ENCODE measurements at regions not wholly inside any gene's neighbourhood (a gene's known extent, or its start where the extent isn't known, plus 50 kb on each side); places are given as distances from the start of the nearest gene placed in this dataset.

DNA sequence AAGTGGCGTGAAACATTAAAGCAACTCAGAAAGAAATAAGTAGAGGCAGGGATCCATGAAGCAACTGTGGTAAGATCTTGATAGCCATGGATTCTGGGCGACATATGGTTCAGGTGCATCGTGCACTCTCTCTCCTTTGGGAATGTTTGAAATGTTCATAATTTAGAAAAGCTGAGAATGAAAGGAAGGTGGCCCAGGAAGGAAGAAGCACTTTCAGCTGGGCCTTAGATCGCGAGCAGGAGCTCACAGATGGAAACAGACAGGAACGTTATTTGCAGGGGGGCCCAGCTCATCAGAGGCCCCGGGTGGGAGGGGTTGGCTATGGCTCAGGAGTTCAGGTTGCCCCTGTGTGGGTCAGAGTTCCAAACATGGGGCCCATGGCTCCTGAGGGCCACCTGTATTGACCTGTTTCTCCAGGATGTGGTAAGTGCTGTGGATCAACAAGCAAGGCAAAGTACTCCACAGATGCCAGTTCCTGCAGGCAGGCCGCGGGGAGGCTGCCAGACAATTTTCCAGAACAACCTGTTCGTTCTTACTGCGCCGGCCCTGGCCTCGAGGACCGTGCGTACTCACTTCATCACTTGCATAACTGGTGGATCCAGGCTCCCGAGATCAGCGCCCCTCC is 253.2 kb downstream of the TOMM20 start:
- DNase-seq, result no peak

DNA sequence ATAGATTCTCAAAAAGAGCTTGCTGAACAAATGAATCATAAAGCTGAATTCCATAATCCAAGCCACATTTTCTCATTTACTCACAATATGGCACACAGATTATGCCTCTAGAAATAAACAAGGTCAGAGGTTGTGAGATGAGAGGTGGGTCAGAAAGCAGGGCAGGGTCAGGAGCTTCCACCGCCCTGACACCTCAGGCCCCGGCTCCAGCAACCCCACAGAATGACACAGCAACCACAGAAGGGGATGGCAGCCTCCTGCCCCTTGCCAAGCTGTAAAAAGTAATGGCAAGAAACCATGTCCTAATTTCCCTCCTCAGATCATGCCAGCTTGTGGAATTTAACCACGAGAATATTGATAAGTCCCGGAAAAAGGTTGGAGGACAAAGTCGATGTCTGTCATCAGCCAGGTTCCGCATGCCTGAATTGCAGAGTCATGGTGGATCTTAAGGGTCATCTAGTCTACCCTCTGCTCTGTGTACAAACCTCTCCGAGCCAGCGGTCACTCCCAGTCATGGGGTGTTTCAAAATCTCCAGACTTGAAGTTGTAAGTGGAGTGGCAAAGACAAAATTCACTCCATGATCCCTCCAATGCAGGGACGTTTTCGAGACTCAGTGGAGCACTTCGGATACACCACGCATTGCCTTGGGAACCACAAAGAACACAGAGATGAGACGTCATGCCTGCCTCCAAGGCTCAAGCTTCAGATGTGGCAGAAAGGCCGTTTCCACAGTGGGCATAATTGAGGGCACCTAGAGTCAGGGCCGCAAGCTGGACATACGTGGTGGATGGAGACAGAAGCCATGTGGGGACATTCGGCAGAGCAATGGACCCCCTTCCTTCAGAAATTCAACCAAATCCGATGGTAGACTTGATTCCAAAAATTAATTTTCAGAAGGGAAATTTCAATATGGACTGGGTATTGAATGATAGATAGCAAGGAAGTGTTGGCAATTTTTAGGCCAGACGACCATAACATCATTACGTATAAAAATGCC is 254.0 kb downstream of the TOMM20 start:
- DNase-seq, result no peak

DNA sequence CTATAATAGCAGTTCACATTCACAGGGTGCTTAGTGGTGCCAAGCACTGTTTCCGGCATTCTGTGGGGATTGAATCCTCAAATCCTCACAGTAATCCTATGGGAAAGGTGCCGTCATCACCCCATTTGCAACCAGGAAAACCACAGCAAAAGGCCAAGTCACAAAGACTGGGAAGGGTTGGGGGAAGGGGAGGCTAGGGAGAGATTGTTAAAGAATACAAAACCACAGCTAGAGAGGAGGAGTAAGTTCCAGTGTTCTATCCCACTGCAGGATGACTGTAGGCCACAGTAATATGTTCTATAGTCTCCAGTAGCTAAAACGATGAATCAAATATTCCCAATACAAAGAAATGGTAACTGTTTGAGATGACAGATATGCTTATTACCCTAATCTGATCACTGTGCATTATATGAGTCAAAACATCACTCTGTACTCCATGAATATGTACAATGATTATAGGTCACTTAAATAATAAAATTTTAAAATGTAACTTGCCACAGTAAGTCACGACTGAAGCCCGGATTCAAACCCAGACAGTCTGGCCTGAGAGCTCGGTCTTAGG is 256.8 kb downstream of the TOMM20 start:
- DNase-seq, result no peak

DNA sequence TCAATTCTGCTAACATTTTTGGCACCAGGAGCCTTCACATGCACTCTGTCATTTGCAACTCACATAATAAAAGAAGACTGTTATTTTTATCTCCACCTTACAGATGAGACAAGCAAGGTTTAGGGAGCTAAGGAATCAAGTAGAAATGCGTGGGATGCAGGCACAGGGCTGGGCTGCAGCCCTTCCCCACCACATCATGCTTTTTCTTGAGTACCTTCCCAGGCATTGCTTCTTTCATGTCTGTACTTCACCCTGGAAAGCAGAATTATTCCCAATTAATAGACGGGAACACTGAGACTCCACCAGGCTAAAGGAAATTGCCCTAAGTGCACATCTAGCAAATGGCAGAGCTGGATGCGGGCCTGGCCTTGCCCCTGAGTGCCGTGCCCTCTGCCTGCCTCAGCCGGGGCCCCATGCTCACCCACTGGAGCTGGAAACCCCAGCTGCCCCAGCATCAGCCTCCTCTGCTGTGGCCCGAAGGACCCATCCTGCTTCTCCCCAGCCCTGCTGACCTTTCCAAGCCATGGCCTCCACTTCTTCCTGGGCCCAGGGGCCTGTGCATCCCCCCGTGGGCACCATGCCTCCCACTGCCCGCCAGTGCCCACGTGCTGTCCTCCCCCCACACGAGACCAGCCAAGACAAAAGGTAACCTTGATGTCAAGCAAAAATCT is 257.5 kb downstream of the TOMM20 start:
- no peak for DNase-seq

DNA sequence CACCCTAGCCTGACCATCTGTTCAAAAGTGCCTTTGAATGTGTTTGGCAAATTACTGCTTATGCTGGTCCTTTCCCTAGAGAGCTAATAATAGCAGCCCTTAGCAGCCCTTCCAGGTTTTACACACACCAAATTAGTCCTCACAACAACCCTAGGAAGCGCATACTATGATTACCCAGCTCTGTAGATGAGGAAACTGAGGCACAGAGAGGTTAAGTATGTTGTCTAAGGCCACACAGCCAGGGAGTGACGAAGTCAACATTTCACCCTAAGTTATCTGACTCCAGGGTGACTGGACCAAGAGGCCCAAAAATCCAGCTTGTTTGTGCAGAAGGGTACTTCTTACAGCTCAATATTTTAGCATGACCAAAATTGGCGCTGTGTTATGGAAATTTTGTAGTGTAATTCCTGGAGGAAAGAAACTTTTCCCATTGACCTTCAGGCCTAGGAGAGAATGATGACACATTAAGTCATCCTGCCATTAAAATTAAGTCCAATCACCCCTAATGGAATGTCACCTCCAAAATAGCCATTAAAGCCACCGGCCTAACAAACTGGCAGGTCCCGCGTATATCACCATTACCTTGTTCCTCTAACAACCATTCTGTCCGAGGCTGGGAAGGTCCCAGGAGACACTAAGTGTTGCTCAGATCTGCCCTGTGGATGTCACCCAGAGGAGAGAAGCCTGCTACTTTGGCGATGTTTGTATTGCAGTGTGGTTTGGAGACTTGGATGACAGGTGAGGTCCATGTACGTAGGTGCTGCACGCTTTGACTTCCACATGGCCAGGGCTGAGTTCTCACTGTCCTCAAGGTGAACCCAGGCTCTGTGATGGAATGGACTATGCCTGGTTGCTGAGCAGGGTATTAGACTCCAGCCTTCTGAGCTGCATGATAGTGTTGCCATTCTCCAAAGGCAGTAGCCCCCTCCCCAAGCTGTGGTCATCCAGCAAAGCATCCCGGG is 258.3 kb downstream of the TOMM20 start:
- DNase-seq, result no peak

DNA sequence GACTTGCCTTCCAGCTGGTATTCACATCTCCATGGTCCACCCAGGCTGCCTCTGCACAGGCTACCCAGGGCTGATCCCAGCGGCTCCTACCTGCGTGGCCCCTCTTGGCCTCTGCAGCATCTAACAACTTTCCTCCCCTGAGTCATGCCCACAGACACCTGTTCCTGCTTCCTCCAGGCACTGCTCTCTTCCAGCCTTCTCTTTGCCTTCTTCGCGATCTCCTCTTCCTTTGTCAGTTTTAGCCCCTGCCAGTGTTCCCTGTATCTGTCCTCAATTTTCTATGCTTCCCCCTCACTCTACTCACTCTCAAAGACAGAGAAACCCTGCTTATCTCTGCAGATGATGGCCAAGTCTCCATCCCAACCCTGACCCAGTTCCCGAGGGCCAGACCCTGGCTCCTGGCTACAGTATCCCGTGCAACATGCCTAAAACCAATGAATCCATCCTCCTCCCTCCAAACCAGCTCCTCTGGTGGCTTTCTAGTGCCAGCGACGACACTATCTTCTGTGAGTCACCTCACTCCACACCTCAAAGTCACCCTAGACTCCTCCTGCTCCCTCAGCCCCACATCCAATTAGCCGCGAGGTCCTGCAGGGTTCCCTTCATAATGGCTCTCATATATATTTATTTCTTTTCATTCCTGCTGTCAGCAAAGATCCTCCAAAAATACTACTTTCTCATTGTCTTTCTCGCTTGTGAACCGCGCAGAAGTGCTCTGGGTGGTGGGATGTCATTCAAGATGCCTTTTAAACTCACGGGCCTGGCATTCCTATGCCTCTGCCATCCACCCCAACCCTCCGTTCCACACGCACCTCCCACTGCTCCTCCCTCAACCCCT is 259.2 kb downstream of the TOMM20 start:
- no peak for DNase-seq

DNA sequence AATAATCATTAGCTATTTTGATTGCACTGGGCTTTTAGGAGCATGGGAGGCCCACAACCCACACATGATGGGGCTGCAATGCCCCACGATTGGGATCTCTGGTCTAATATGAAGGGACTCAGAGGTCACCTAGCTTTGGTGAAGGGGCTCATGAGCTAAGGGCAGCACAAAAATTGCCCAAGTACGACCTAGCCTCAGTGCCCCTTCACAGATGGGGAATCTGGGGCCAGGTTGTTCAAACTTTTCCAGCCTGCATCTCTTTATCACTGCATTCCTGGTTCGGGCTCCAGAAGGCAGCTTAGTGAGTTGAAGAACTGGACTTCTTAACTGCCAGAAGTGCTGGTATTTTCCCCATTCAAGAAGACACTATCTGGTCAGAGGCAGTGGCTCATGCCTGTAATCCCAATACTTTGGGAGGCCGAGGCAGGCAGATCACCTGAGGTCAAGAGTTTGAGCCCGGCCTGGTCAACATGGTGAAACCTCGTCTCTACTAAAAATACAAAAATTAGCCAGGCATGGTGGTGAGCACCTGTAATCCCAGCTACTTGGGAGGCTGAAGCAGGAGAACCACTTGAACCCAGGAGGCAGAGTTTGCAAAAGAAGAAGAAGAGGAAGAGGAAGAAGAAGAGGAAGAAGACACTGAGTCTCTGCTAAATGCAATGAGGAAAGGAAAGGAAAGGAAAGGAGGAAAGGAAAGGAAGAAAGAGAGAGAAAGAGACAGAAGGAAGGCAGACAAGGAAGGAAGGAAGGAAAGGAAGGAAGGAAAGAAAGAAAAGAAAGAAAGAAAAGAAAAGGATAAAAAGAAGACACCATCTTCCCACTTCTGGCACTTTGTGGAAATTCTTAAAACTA is 258.5 kb upstream of the IRF2BP2 start:
- no peak for DNase-seq

DNA sequence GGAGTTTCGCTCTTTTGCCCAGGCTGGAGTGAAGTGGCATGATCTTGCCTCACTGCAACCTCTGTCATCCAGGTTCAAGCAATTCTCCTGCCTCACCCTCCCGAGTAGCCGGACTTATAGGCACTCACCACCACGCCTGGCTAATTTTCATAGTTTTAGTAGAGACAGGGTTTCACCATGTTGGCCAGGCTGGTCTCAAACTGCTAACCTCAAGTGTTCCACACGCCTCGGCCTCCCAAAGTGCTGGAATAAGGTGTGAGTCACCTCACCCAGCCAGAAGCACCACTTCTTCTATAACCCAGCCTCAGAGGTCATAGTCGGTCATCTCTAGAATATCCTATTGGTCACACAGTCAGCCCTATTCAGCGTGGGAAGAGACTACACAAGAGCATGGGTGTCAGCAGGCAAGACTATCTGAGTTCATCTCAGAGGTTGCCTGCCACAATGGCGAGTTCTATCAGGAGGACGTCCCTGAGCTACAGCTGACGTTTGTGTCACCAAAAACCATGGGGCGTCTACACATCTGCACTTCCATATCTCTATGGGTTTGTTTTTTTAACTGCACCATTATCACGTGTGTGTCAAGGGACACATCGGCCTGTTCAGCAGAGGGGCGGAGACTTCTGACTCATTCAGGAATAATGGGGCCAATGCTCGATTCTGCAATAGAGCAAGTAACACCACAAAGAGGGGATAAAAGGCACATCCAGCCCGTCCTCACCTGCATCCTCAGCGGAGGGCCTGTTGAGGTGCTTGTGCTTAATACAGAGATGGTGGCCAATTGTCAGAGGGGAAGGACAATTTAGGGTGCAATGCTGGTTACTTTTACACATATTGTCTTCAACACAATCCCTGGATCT is 256.3 kb upstream of the IRF2BP2 start:
- DNase-seq, result no peak

DNA sequence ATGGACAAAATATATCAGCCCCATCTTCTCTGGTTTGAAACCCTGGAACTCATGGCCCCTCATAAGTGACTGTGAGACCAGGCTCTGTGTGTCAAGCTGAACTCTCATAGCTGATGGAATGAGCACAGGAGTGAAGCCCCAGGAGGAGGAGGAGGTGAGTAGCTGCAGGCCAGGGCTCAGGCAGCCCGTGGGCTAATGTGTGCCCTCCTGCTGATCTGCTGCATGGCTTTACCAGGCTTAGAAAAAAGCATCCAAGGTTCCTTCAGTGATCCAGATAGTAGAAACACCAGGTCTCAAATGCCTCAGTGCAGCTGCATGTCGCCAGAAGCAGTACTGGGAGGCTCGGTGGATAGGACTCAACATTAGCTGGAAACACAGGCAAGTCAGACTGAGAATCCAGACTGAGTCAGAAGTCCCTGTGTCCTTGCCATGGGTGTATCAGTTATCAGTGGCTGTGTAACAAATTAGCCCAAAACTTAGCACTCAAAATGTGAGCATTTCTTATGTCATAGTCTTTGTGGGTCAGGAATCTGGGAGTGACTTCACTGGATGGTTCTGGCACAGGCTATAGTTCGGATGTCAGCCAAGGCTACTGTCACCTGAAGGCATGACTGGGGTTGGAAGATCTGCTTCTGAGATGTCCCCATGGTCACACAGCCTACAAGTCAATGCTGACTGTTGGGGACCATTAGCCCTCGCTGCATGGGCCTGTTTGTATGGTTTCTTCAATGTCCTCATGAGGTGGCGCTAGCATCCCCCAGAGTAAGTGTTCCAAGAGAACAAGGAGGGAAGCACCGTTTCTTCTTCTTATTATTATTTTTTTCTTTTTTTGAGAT is 255.4 kb upstream of the IRF2BP2 start:
- no peak for DNase-seq

DNA sequence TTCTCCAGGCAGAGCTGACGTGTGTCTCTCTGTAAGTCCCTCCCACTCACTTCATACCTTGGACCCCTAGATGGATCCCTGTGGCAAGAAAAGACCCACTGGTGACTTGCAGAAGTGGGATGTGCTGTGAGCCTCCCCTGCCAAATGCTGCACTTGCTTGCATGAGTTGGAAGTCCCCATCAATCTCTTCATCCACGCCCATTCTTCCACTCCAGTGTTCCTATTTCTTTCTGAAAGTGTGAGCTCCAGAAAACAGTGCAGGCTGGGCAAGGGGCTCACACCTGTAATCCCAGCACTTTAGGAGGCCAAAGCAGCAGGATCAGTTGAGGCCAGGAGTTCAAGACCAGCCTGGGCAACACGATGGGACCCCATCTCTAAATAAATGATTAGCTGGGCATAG is 254.1 kb upstream of the IRF2BP2 start:
- no peak for DNase-seq

DNA sequence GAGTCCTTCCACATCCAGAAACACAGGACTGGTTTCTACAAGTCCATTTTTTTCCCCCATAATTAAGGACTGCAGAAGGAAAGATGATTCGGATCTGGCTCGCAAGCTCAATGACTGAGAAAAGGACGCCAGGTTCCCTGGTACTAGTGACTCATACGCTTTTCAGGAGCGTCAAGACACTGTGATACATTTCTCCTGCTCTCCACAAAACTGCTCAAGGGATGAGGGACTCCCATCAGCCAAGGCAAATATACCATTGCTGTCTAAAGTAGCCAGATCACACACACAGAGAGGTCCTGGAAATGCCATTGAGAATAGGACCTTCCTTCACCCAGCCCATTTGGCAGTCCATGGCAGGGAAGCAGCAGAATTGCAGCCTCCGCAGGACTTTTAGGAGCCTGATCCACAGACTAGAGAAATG is 253.6 kb upstream of the IRF2BP2 start:
- DNase-seq, result no peak

DNA sequence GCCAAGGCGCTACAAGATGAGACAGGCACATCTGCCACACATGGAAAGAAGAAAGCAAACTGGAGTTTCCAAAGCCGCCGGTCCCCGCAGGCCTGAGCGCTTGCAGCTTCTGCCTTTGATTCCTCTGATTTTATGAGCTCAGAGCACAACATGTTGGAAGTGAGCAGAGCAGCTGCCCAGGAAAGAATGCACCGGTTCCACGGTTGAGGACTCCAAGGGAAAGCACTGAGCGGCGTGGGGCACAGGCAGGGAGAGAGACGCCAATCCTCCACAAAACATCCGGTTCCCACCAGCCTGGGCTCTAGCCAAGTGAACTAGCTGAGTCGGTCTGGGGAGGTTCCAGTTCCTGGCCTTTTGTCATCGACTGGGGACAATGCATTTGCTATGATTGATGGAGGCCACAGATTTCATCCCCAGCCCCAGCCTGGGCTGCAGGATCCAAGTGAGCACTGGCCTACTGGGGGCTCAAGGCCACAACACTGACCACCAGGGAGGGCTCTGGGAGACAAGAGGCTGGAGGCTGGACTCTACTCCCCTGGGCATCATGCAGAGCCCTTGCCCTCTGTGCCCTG is 253.1 kb upstream of the IRF2BP2 start:
- DNase-seq, result no peak

DNA sequence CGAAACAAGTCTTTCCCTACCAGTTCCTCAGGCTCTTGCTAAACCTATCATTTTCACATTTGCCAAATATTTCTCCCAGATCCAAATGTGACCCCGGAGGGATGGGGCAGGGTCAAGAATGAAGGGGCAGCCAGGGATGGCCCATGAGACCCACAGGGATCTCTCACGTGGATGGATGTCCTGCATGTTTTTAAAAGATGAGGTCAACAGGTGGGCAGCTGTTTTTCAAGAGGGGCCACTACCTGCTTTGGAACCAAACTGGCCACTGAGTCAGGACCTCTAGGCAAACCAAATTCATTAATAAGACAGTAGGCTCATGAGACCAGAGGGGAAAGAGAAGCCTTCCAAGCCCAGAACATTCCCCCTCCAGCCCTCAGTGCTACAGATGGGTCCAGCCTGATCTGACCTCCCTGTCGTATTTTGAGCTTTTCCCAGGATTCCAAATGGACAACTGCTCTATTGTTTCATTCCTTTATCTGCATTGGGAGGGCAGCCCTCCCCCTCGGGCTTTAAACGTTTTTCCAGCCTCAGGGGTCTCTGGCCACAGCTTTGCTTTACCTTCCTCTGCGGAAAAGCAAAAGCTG is 252.5 kb upstream of the IRF2BP2 start:
- DNase-seq, result no peak

DNA sequence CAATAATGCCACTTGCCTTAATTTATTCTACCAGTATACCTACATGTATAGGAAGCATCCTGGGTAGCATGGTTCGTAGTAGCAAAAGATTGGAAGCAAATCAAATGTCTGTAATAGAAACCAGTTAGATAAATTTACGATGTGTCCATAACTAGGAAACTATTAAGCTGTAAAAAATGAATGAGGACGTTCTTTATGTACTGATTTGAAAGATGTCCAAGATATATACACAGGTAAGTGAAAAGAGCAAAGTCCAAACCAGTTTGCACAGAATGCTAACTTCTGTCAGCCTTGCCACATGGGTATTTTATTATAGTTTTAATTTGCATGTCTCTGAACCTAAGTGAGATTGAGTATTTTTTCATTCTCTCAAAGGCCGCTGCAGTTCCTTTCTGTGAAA is 251.8 kb upstream of the IRF2BP2 start:
- DNase-seq, result no peak

DNA sequence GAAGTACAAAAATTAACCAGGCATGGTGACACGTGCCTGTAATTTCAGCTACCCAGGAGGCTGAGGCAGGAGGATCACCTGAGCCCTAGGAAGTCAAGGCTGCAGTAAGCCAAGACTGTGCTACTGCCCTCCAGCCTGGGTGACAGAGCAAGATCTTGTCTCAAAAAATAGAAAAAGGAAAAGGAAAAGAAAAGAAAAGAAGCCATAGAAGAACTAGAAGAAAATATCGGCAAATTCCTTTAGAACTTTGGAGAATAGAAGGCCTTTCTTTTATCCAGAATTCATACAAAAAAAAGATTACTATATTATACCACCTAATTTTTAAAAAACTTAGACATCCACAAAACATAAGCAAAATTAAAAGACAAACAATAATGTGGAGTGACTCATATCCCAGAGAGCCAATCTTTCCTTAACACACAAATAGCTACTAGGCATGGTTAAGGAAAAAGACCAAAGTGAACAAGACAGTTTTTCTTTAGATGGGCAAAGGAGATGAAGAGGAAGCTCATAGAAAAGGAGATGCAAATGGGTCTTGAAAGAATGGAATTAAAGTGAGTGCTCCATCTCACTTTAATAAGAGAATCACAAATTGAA is 251.1 kb upstream of the IRF2BP2 start:
- DNase-seq, result no peak

DNA sequence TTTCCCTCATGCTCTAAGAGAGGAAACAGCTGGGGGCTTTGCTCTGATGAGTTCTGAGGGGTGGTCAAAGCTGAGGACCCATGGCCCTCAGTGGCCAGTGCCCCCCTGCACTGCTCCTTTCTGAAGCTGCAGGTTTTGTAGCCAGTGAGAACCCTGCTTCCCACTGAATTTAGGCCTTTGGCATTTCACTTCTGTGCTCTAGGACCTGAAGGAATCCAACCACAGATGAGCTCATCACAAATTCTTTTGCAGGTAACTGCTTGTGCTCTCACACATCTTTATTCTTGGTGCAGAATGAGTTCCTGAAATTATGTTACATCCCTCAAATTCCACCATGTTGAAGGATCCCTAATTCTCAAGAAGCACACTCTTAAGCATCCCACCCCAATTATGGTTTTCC is 248.7 kb upstream of the IRF2BP2 start:
- DNase-seq, result no peak

DNA sequence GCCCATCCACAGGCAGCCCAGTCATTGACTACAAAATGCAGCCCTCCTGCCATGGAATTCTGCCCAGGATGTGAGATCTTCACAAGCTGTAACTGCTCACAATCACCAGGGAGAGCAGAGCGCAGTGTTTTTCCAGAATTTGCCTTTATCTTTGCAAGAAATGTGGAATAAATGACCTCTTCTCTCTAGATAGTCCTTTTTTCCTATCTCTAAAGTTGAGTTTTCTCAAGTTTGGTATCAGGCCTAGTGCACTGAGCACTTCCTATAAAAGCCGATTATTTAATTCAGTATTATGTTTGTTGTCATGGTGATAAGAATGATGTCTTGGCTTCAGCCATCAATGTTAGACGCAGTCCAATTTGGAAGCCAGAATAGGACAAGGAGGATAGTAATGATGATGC is 246.9 kb upstream of the IRF2BP2 start:
- DNase-seq, result no peak
